Endothelial cell of umbilical vein (primary cell): ENCODE measurements at regions not wholly inside any gene's neighbourhood (a gene's known extent, or its start where the extent isn't known, plus 50 kb on each side); places are given as distances from the start of the nearest gene placed in this dataset.

Experiments
- BruUV-seq: library from RNA; stranded (reverse); fragments of 400-500 nt; replicated peaks from 2 replicates; lab custom pipeline; 2021; lab: Mats Ljungman, UMichigan
- CTCF ChIA-PET: fragments of 300-600, 350-600 bp; sonication (Branson Sonifier 250); formaldehyde crosslinking; loops from one replicate; lab custom pipeline; 2021; ENCODE audit warnings: antibody characterized with exemption, inconsistent platforms; lab: Charles Lee
- POLR2A ChIA-PET: fragments of 300-600, 350-600 bp; sonication (Branson Sonifier 250); formaldehyde crosslinking; loops from one replicate; lab custom pipeline; 2021; ENCODE audit warnings: antibody characterized with exemption, inconsistent platforms; lab: Charles Lee
- DNase-seq: peaks from one replicate; pipeline ENCODE4 v3.0.0-alpha.2; 2011; ENCODE audit warnings: low read depth, low spot score
- FAIRE-seq: peaks from 2 replicates; lab custom pipeline; 2011; peaks lifted over from hg19 to GRCh38; lab: Jason Lieb, UNC
- H2AFZ ChIP-seq: 2 replicates; pipeline ENCODE4 v1.6.0; 2012; ENCODE audit warnings: low read depth, low read length, control low read depth, inconsistent platforms
- H3K27ac ChIP-seq: 2 replicates; pipeline ENCODE4 v1.5.1; 2011; ENCODE audit warnings: low read depth, mild to moderate bottlenecking, control low read depth, low read length, moderate library complexity; ENCODE audit not compliant: insufficient read depth
- H3K27me3 ChIP-seq, 2 experiments: 2 replicates each; pipeline versions ENCODE4 v1.6.0 to v1.6.1; 2011; ENCODE audit warnings: low read length in 2 of 2, mixed read lengths in 1 of 2; ENCODE audit not compliant: control insufficient read depth in 2 of 2, insufficient read depth in 2 of 2
- H3K36me3 ChIP-seq, 2 experiments: 2 replicates in 1 of 2; 3 replicates in 1 of 2; pipeline ENCODE4 v1.5.1; 2011; ENCODE audit warnings: low read length in 2 of 2, mild to moderate bottlenecking in 1 of 2, moderate library complexity in 1 of 2; ENCODE audit not compliant: control insufficient read depth in 2 of 2, insufficient read depth in 2 of 2; ENCODE audit errors: extremely low read depth in 1 of 2
- H3K4me1 ChIP-seq: 3 replicates; pipeline ENCODE4 v1.5.1; 2011; ENCODE audit warnings: mild to moderate bottlenecking, low read length; ENCODE audit not compliant: control insufficient read depth, insufficient read depth; ENCODE audit errors: extremely low read depth
- H3K4me2 ChIP-seq: 2 replicates; pipeline ENCODE4 v1.6.1; 2011; ENCODE audit warnings: low read length, control low read depth, mixed read lengths; ENCODE audit not compliant: insufficient read depth
- H3K4me3 ChIP-seq, 3 experiments: fragments of 200-600 bp in 1 of 3; sonication (generic), shearing (Covaris generic) in 1 of 3; replicated peaks in 1 of 3; 2 replicates each; pipeline ENCODE4 v1.5.1; 2011 to 2016; ENCODE audit warnings: control low read depth in 3 of 3, low read length in 3 of 3, mild to moderate bottlenecking in 2 of 3, inconsistent platforms in 1 of 3, low read depth in 1 of 3, moderate library complexity in 1 of 3; ENCODE audit not compliant: insufficient read depth in 1 of 3
- H3K79me2 ChIP-seq: 2 replicates; pipeline ENCODE4 v1.6.0; 2012; ENCODE audit warnings: low read length, inconsistent platforms; ENCODE audit not compliant: control insufficient read depth, insufficient read depth
- H3K9ac ChIP-seq: replicated peaks from 2 replicates; pipeline ENCODE3; 2011; ENCODE audit warnings: low read length, control low read depth; ENCODE audit not compliant: insufficient read depth; ENCODE audit errors: extremely low read depth
- H3K9me1 ChIP-seq: replicated peaks from 3 replicates; pipeline ENCODE4 v1.6.0; 2011; ENCODE audit warnings: mild to moderate bottlenecking, low read length; ENCODE audit not compliant: control insufficient read depth, insufficient read depth; ENCODE audit errors: extremely low read depth
- H3K9me3 ChIP-seq: replicated peaks from 2 replicates; pipeline ENCODE4 v1.5.1; 2012; ENCODE audit warnings: low read length, inconsistent platforms; ENCODE audit not compliant: control insufficient read depth, insufficient read depth
- H4K20me1 ChIP-seq: replicated peaks from 2 replicates; pipeline ENCODE3; 2011; ENCODE audit warnings: mild to moderate bottlenecking, low read length; ENCODE audit not compliant: control insufficient read depth, insufficient read depth; ENCODE audit errors: extremely low read depth
- EZH2 ChIP-seq: IDR thresholded peaks from 2 replicates; pipeline ENCODE4 v1.6.1; 2012; ENCODE audit warnings: borderline replicate concordance, low read depth, mild to moderate bottlenecking, moderate library complexity, low read length, inconsistent platforms; ENCODE audit not compliant: severe bottlenecking
- FOS ChIP-seq: IDR thresholded peaks from 2 replicates; pipeline ENCODE4 v1.6.1; 2011; ENCODE audit warnings: mild to moderate bottlenecking, low read length, moderate library complexity, borderline replicate concordance; ENCODE audit not compliant: insufficient read depth
- GATA2 ChIP-seq: IDR thresholded peaks from 2 replicates; pipeline ENCODE4 v1.7.0; 2011; ENCODE audit warnings: low read depth, mild to moderate bottlenecking, moderate library complexity, mixed read lengths, low read length; ENCODE audit not compliant: insufficient read length, insufficient read depth
- JUN ChIP-seq: IDR thresholded peaks from 2 replicates; pipeline ENCODE4 v1.6.1; 2011; ENCODE audit warnings: borderline replicate concordance, low read depth; ENCODE audit not compliant: insufficient read length, insufficient read depth
- MYC ChIP-seq: IDR thresholded peaks from one replicate; pipeline ENCODE4 v1.6.1; 2011; ENCODE audit warnings: mild to moderate bottlenecking, low read depth, low read length
- POLR2A ChIP-seq: IDR thresholded peaks from 2 replicates; pipeline ENCODE4 v1.6.1; 2012; ENCODE audit warnings: low read depth, mild to moderate bottlenecking, control low read depth, low read length
- POLR2AphosphoS5 ChIP-seq: IDR thresholded peaks from 2 replicates; pipeline ENCODE4 v1.6.1; 2012; ENCODE audit warnings: low read depth, mild to moderate bottlenecking, control low read depth, low read length, moderate library complexity; ENCODE audit not compliant: insufficient read depth
- dilution Hi-C: fragments of 300-500 bp; cut with MboI; formaldehyde crosslinking; loops from one replicate; pipeline ENCODE4 v1.15.0; 2019; ENCODE audit warnings: low sequenced_read_pairs; ENCODE audit not compliant: extremely low pct_ligation_motif_present
- intact Hi-C: fragments of 100-400 bp; cut with micrococcal nuclease; formaldehyde crosslinking; loops from one replicate; pipeline ENCODE4 v1.10.0; 2022
- TF ChIP-seq, protein P1 (sequence below): IDR thresholded peaks from 2 replicates; pipeline ENCODE4 v1.6.1; 2011; ENCODE audit not compliant: insufficient read depth, insufficient read length
- TF ChIP-seq, protein P2 (sequence below), 2 donors: IDR thresholded peaks; 1 replicate in 1 of 2; 2 replicates in 1 of 2; pipeline ENCODE4 v1.5.1; 2011; ENCODE audit warnings: low read length in 2 of 2, mild to moderate bottlenecking in 2 of 2, moderate library complexity in 2 of 2, control low read depth in 1 of 2, inconsistent platforms in 1 of 2, low read depth in 1 of 2; ENCODE audit not compliant: insufficient read depth in 1 of 2; ENCODE audit errors: extremely low read depth in 1 of 2

DNA sequence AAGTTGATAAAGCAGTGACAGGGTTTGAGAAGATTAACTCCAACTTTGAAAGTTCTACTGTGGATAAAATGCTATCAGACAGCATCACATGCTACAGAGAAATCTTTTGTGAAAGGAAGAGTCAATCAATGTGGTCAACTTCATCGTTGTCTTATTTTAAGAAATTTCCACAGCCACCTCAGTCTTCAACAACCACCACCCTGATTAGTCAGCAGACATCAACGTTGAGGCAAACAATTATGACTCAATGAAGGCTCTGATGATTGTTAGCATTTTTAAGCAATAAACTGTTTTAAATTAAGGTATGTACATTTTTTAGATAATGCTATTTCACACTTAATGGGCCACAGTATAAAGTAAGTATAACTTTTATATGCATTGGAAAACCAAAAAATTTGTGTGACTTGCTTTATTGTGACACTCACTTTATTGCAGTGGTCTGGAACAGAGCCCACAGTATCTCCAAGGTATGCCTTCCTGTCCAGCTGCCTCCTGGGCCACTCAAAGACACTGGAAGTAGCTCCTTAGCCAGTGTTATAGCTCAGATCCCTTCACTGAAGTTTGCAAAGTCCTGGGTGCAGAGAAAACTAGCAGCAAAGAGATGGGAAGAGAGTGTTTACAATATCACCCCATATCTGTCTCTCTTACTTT lies 293.1 kb downstream of the ARHGAP12 start:
- CTCF ChIA-PET: no interaction called here
- H2AFZ ChIP-seq: no peak overlapping the region
- no peak overlapping the region for H3K4me3 ChIP-seq
- no peak overlapping the region for H3K4me2 ChIP-seq
- intact Hi-C loops: no loop called here
- TF ChIP-seq, protein P1, sequence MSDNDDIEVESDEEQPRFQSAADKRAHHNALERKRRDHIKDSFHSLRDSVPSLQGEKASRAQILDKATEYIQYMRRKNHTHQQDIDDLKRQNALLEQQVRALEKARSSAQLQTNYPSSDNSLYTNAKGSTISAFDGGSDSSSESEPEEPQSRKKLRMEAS: no peak
- TF ChIP-seq POLR2AphosphoS5 (no peak), EZH2 (no peak), FOS (no peak), JUN (no peak), POLR2A (no peak), GATA2 (no peak), MYC (no peak)
- TF ChIP-seq, protein P2, sequence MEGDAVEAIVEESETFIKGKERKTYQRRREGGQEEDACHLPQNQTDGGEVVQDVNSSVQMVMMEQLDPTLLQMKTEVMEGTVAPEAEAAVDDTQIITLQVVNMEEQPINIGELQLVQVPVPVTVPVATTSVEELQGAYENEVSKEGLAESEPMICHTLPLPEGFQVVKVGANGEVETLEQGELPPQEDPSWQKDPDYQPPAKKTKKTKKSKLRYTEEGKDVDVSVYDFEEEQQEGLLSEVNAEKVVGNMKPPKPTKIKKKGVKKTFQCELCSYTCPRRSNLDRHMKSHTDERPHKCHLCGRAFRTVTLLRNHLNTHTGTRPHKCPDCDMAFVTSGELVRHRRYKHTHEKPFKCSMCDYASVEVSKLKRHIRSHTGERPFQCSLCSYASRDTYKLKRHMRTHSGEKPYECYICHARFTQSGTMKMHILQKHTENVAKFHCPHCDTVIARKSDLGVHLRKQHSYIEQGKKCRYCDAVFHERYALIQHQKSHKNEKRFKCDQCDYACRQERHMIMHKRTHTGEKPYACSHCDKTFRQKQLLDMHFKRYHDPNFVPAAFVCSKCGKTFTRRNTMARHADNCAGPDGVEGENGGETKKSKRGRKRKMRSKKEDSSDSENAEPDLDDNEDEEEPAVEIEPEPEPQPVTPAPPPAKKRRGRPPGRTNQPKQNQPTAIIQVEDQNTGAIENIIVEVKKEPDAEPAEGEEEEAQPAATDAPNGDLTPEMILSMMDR (IDR thresholded peaks at IDR 0.05; ENCODE audit: extremely low read depth in 1 of 2, insufficient read depth in 1 of 2, low read depth in 1 of 2, low read length in 2 of 2): no peak
- H3K27me3 ChIP-seq: peaks cover 0 to 7% of the 10 kb centered on the region in 2 experiments
- FAIRE-seq (no peak), DNase-seq (no peak)
- H3K36me3 ChIP-seq: no peaks in the 10 kb centered on the region
- no TSS peak for BruUV-seq
- H3K9ac ChIP-seq: no peak overlapping the region
- H3K79me2 ChIP-seq: no peaks in the 10 kb centered on the region
- no peak overlapping the region for H3K27ac ChIP-seq
- no peaks in the 10 kb centered on the region for H3K9me1 ChIP-seq
- H4K20me1 ChIP-seq: no peaks in the 10 kb centered on the region
- no peaks in the 10 kb centered on the region for H3K4me1 ChIP-seq
- POLR2A ChIA-PET: no interaction called here
- dilution Hi-C loops: no loop called here
- no peaks in the 10 kb centered on the region for H3K9me3 ChIP-seq
